Heart left ventricle (tissue), 13 donors: ENCODE measurements at regions not wholly inside any gene's neighbourhood (a gene's known extent, or its start where the extent isn't known, plus 50 kb on each side); places are given as distances from the start of the nearest gene placed in this dataset.

Experiments used
- CTCF ChIP-seq, 12 donors: fragments of 200-600 bp; sonication (generic) in 4 of 12; IDR thresholded peaks; one replicate each; pipeline versions ENCODE4 v1.5.0 to v1.8.0; 2018 to 2022; ENCODE audit warnings: antibody characterized with exemption in 12 of 12, mild to moderate bottlenecking in 5 of 12
- POLR2A ChIP-seq, 2 donors: fragments of 450-650 bp; IDR thresholded peaks; one replicate each; pipeline ENCODE4 v1.6.1; 2017; ENCODE audit warnings: antibody characterized with exemption in 2 of 2, mild to moderate bottlenecking in 2 of 2, moderate library complexity in 2 of 2
- donor health status: ischemic (EF 13 %, LVEDD 7.1; RV severe dilation, severe dysfunction).
- donor health status: DM: no; HTN: yes; CAD: no.
- donor health status: DM: no; HTN: no; CAD: no.
- donor health status: ischemic (EF 25% LVEDD 6.9; RV normal size, moderate dysfunction).
- donor health status: ischemic (EF 25% LVEDD 5.7; RV mildly dilated, moderate dysfunction).
- donor health status: ischemic (EF 35%, LVEDD 5.7; RV mildly dilated, moderate dysfunction).
- donor health status: nonischemic (EF 11% LVEDD 7.7; RV severe dilation, severe dysfunction).
- donor health status: DM: yes; HTN: yes; CAD: no.
- donor health status: PGD.
- donor health status: ischemic (EF 29% LVEDD 5.4; RV normal size, mild dysfunction).
- donor health status: nonischemic (EF 23%, LVEDD 6.1; RV moderate dilation, normal function).

GRCh38 chr2:237201461-237202287 is 116.0 kb downstream of the COPS8 start:
- TF ChIP-seq CTCF (IDR thresholded peaks at IDR 0.05) (no peak), POLR2A (IDR thresholded peaks at IDR 0.05) (no peak)
